Progenitor cell of endocrine pancreas (in vitro differentiated cells): ENCODE measurements at regions not wholly inside any gene's neighbourhood (a gene's known extent, or its start where the extent isn't known, plus 50 kb on each side); places are given as distances from the start of the nearest gene placed in this dataset.

ENCODE experiments used
- DNase-seq: peaks from one replicate; pipeline ENCODE4 v3.0.0; 2021; ENCODE audit warnings: low spot score; ENCODE audit not compliant: unreplicated experiment
- H3K27ac Mint-ChIP-seq: 2 replicates; pipeline ENCODE4 v1.8.0; 2021; ENCODE audit warnings: mild to moderate bottlenecking, moderate library complexity, mixed read lengths
- H3K27me3 Mint-ChIP-seq: 2 replicates; pipeline ENCODE4 v1.8.0; 2021; ENCODE audit warnings: mixed read lengths
- H3K36me3 Mint-ChIP-seq: 2 replicates; pipeline ENCODE4 v1.8.0; 2022; ENCODE audit warnings: mixed read lengths; ENCODE audit not compliant: insufficient read depth
- H3K4me1 Mint-ChIP-seq: 2 replicates; pipeline ENCODE4 v1.8.0; 2021; ENCODE audit warnings: low read depth, mixed read lengths
- H3K4me3 Mint-ChIP-seq: 2 replicates; pipeline ENCODE4 v1.8.0; 2021; ENCODE audit warnings: low read depth, mild to moderate bottlenecking, moderate library complexity, mixed read lengths
- H3K9me3 Mint-ChIP-seq: 2 replicates; pipeline ENCODE4 v1.8.0; 2021; ENCODE audit warnings: low read depth, mixed read lengths
- CTCF ChIP-seq: fragments of 200-600 bp; sonication (generic); IDR thresholded peaks from one replicate; pipeline ENCODE4 v1.5.0; 2021; ENCODE audit warnings: antibody characterized with exemption, mild to moderate bottlenecking; ENCODE audit not compliant: unreplicated experiment

DNA sequence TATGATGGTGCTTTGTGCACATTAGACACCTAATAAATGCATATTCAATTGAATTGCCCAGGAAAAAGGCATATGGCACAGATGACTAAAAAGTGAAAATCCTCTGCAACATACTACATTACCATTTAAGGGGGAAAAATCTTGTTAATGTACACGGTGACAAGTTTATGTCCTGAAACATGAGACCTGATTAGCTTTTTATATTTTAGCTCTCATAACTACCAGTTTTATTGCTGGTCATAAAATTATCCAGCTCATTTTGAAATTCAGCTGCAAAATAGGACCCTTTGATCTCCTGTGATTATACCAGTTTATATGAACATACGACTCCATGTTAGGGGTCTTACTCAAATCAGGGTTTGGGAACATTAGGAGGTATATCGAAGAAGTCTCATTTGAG, 684.6 kb upstream of the CCDC54 start:
- H3K4me3 Mint-ChIP-seq: no peak overlapping the region
- no peak overlapping the region for H3K27ac Mint-ChIP-seq
- TF ChIP-seq CTCF: no peak
- H3K27me3 Mint-ChIP-seq: no peaks in the 10 kb centered on the region
- peaks cover 6% of the 10 kb centered on the region for H3K9me3 Mint-ChIP-seq
- DNase-seq: no peak
- H3K36me3 Mint-ChIP-seq: no peaks in the 10 kb centered on the region
- H3K4me1 Mint-ChIP-seq: peaks cover 12% of the 10 kb centered on the region

DNA sequence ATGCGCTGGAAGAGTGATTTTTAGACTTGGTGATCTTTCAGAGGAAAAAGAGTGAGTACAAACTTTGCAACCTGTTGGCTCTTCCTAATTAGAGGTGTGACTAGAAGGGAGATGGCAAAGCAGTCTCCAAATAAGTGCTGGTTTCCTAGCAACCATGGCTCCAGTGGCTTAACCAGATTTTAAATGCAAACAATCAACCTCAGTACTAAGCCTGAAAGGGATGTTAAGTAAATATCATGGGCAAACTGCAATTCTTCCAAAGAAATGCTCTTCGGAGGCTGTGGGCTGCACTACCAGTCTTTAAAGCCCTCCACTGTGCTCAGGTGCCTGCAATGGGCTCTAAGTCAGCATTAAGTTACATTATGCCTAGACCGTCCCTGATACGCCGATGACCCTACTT, 678.1 kb upstream of the CCDC54 start:
- no peak for TF ChIP-seq CTCF
- DNase-seq: no peak
- peaks cover 8% of the 10 kb centered on the region for H3K9me3 Mint-ChIP-seq
- no peaks in the 10 kb centered on the region for H3K36me3 Mint-ChIP-seq
- H3K27me3 Mint-ChIP-seq: no peaks in the 10 kb centered on the region
- H3K4me1 Mint-ChIP-seq: peaks cover 27% of the 10 kb centered on the region
- H3K27ac Mint-ChIP-seq: peak overlapping the region; percentile 92
- H3K4me3 Mint-ChIP-seq: peak overlapping the region; percentile 29

- no peak for TF ChIP-seq CTCF
- Mint-ChIP-seq H3K4me3 (no peak overlapping the region), H3K27me3 (no peaks in the 10 kb centered on the region), H3K4me1 (peaks cover 22% of the 10 kb centered on the region), H3K9me3 (peaks cover 8% of the 10 kb centered on the region), H3K36me3 (no peaks in the 10 kb centered on the region), H3K27ac (no peak overlapping the region)
- no peak for DNase-seq
Measured at GRCh38 chr3:106700981-106701380, 676.3 kb upstream of the CCDC54 start.

GRCh38 chr3:106703524-106703923, 673.7 kb upstream of the CCDC54 start:
- H3K27me3 Mint-ChIP-seq: no peaks in the 10 kb centered on the region
- no peak overlapping the region for H3K4me3 Mint-ChIP-seq
- no peak overlapping the region for H3K27ac Mint-ChIP-seq
- no peak for TF ChIP-seq CTCF
- no peaks in the 10 kb centered on the region for H3K36me3 Mint-ChIP-seq
- no peak for DNase-seq
- H3K9me3 Mint-ChIP-seq: peaks cover 8% of the 10 kb centered on the region
- H3K4me1 Mint-ChIP-seq: peaks cover 15% of the 10 kb centered on the region

- no peak for TF ChIP-seq CTCF
- Mint-ChIP-seq H3K9me3 (peaks cover 7% of the 10 kb centered on the region), H3K27ac (no peak overlapping the region), H3K36me3 (no peaks in the 10 kb centered on the region), H3K27me3 (no peaks in the 10 kb centered on the region), H3K4me3 (no peak overlapping the region), H3K4me1 (peaks cover 5% of the 10 kb centered on the region)
- DNase-seq: no peak
Measured at GRCh38 chr3:106707347-106707746, 669.9 kb upstream of the CCDC54 start.

DNA sequence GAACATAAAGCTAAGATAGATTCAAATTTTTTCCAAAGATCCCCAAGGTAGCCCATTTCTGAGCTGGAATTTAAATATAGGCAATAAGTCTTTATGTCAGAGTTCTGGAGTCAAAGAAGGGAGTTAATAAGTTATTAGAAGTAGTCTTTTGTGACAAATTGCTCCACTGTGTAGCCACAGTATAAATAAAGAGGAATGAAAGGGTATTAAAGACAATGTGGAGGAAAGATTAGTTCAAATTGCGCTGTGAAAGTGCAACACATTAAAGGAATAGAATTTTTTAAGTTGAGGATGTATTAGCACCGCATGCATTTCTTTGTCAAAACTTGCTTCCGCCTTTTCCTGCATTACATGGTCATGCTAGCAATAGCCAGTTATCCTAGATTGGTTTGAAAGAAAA, 666.6 kb upstream of the CCDC54 start:
- H3K36me3 Mint-ChIP-seq: no peaks in the 10 kb centered on the region
- peaks cover 12% of the 10 kb centered on the region for H3K9me3 Mint-ChIP-seq
- no peaks in the 10 kb centered on the region for H3K27me3 Mint-ChIP-seq
- TF ChIP-seq CTCF: no peak
- no peak overlapping the region for H3K27ac Mint-ChIP-seq
- no peak for DNase-seq
- H3K4me1 Mint-ChIP-seq: peaks cover 7% of the 10 kb centered on the region
- no peak overlapping the region for H3K4me3 Mint-ChIP-seq
